Endothelial cell of umbilical vein (primary cell): ENCODE measurements at regions not wholly inside any gene's neighbourhood (a gene's known extent, or its start where the extent isn't known, plus 50 kb on each side); places are given as distances from the start of the nearest gene placed in this dataset.

Experiments
- MYC ChIP-seq: IDR thresholded peaks from one replicate; pipeline ENCODE4 v1.6.1; 2011; ENCODE audit warnings: mild to moderate bottlenecking, low read depth, low read length
- POLR2AphosphoS5 ChIP-seq: IDR thresholded peaks from 2 replicates; pipeline ENCODE4 v1.6.1; 2012; ENCODE audit warnings: low read depth, mild to moderate bottlenecking, control low read depth, low read length, moderate library complexity; ENCODE audit not compliant: insufficient read depth
- TF ChIP-seq, protein P1 (sequence below), 2 donors: IDR thresholded peaks; 1 replicate in 1 of 2; 2 replicates in 1 of 2; pipeline ENCODE4 v1.5.1; 2011; ENCODE audit warnings: low read length in 2 of 2, mild to moderate bottlenecking in 2 of 2, moderate library complexity in 2 of 2, control low read depth in 1 of 2, inconsistent platforms in 1 of 2, low read depth in 1 of 2; ENCODE audit not compliant: insufficient read depth in 1 of 2; ENCODE audit errors: extremely low read depth in 1 of 2
- TF ChIP-seq, protein P2 (sequence below): IDR thresholded peaks from 2 replicates; pipeline ENCODE4 v1.6.1; 2011; ENCODE audit not compliant: insufficient read depth, insufficient read length

DNA sequence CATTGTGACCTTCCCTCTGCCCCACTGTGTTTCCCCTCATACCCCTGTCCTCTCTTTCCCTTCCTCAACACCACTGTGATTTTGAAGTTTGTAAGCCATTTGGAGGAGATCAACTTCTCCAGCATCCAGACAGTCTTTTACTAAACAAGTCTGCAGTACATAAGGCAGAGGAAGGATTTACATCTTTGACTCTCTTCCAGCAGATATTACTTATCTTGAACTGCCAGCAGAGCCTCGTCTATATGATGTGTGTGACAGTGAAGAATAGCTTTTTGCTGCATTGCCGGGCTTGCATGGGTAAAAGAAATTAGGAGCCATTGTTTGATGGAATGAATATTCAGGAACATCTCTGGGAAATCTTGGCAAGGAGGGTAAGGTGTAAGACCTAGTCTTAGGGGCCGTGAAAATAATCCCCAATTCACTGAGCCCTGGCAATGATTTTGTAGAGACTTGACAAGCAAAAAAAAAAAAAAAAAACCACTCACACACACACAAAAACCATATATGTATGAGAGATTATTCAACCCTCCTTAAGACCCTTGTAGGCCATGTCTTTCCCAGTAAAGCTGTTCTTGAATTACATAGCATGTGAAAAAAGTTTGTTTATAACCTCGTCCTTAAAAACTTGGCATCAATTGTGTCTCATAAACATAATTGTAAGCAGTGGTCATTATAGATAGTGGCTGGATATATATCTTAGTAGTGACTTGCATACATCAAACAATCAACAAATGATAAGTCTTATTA, 903.9 kb downstream of the CDH11 start:
- TF ChIP-seq, protein P1, sequence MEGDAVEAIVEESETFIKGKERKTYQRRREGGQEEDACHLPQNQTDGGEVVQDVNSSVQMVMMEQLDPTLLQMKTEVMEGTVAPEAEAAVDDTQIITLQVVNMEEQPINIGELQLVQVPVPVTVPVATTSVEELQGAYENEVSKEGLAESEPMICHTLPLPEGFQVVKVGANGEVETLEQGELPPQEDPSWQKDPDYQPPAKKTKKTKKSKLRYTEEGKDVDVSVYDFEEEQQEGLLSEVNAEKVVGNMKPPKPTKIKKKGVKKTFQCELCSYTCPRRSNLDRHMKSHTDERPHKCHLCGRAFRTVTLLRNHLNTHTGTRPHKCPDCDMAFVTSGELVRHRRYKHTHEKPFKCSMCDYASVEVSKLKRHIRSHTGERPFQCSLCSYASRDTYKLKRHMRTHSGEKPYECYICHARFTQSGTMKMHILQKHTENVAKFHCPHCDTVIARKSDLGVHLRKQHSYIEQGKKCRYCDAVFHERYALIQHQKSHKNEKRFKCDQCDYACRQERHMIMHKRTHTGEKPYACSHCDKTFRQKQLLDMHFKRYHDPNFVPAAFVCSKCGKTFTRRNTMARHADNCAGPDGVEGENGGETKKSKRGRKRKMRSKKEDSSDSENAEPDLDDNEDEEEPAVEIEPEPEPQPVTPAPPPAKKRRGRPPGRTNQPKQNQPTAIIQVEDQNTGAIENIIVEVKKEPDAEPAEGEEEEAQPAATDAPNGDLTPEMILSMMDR (IDR thresholded peaks at IDR 0.05; ENCODE audit: extremely low read depth in 1 of 2, insufficient read depth in 1 of 2, low read depth in 1 of 2, low read length in 2 of 2) = no peak
- TF ChIP-seq, protein P2, sequence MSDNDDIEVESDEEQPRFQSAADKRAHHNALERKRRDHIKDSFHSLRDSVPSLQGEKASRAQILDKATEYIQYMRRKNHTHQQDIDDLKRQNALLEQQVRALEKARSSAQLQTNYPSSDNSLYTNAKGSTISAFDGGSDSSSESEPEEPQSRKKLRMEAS = no peak
- no peak for TF ChIP-seq POLR2AphosphoS5
- TF ChIP-seq MYC = no peak
